SK-N-SH (cell line): ENCODE measurements at regions not wholly inside any gene's neighbourhood (a gene's known extent, or its start where the extent isn't known, plus 50 kb on each side); places are given as distances from the start of the nearest gene placed in this dataset.

Experiments
- CTCF ChIA-PET: fragments of 300-600, 350-600 bp; formaldehyde crosslinking; extraction: SDS; loops from one replicate; lab custom pipeline; 2021; lab: Yijun Ruan, JAX
- POLR2A ChIA-PET: fragments of 350-600 bp; sonication (Branson Sonifier 250); formaldehyde crosslinking; extraction: SDS; loops from one replicate; lab custom pipeline; 2020; ENCODE audit warnings: antibody characterized with exemption, inconsistent platforms; lab: Yijun Ruan, JAX
- DNase-seq: peaks from one replicate; pipeline ENCODE4 v3.0.0; 2012
- H2AFZ ChIP-seq: fragments of 200-600 bp; sonication (generic); 2 replicates; pipeline ENCODE4 v1.8.1; 2016; ENCODE audit warnings: antibody characterized with exemption, mild to moderate bottlenecking, low read depth
- H3F3A ChIP-seq: fragments of 200-600 bp; sonication (generic); replicated peaks from 2 replicates; pipeline ENCODE3; 2016; ENCODE audit warnings: antibody characterized with exemption, mild to moderate bottlenecking; ENCODE audit not compliant: insufficient read depth
- H3K27ac ChIP-seq, 2 experiments: fragments of 200-500 bp in 1 of 2; fragments of 200-600 bp in 1 of 2; sonication (Bioruptor generic) in 1 of 2; sonication (generic), shearing (Covaris generic) in 1 of 2; 2 replicates each; pipeline versions ENCODE4 v1.5.1 to v1.6.1; 2014 to 2016; ENCODE audit warnings: low read depth in 2 of 2, inconsistent platforms in 1 of 2, low read length in 1 of 2, mild to moderate bottlenecking in 1 of 2, mixed read lengths in 1 of 2
- H3K27me3 ChIP-seq: fragments of 200-600 bp; sonication (generic), shearing (Covaris generic); 2 replicates; pipeline ENCODE4 v1.6.1; 2016; ENCODE audit warnings: mixed run types; ENCODE audit not compliant: insufficient read depth
- H3K36me3 ChIP-seq, 2 experiments: fragments of 200-500 bp in 1 of 2; fragments of 200-600 bp in 1 of 2; sonication (Bioruptor generic) in 1 of 2; sonication (generic) in 1 of 2; replicated peaks in 1 of 2; 2 replicates each; pipeline versions ENCODE3 to v1.5.1; 2014 to 2016; ENCODE audit warnings: low read length in 1 of 2, mild to moderate bottlenecking in 1 of 2; ENCODE audit not compliant: insufficient read depth in 2 of 2, control insufficient read depth in 1 of 2
- H3K4me1 ChIP-seq, 2 experiments: fragments of 200-500 bp in 1 of 2; fragments of 200-600 bp in 1 of 2; sonication (Bioruptor generic) in 1 of 2; sonication (generic), shearing (Covaris generic) in 1 of 2; 2 replicates each; pipeline versions ENCODE4 v1.5.1 to v1.6.1; 2014 to 2016; ENCODE audit warnings: low read depth in 1 of 2, low read length in 1 of 2, mixed run types in 1 of 2; ENCODE audit not compliant: insufficient read depth in 2 of 2, control insufficient read depth in 1 of 2
- H3K4me2 ChIP-seq: fragments of 200-600 bp; sonication (generic), shearing (Covaris generic); 2 replicates; pipeline ENCODE4 v1.6.1; 2017; ENCODE audit warnings: mixed run types
- H3K4me3 ChIP-seq, 2 experiments: fragments of 200-500 bp in 1 of 2; fragments of 200-600 bp in 1 of 2; sonication (Bioruptor generic) in 1 of 2; sonication (generic), shearing (Covaris generic) in 1 of 2; 2 replicates each; pipeline versions ENCODE4 v1.5.1 to v1.8.1; 2014 to 2016; ENCODE audit warnings: low read depth in 2 of 2, inconsistent platforms in 1 of 2, low read length in 1 of 2, mild to moderate bottlenecking in 1 of 2, mixed read lengths in 1 of 2, moderate library complexity in 1 of 2
- H3K79me2 ChIP-seq: fragments of 200-600 bp; sonication (generic); 2 replicates; pipeline ENCODE4 v1.8.1; 2017; ENCODE audit warnings: mild to moderate bottlenecking; ENCODE audit not compliant: insufficient read depth
- H3K9ac ChIP-seq: fragments of 200-600 bp; sonication (generic); 2 replicates; pipeline ENCODE4 v1.6.1; 2017; ENCODE audit warnings: mixed run types
- H3K9me2 ChIP-seq: fragments of 200-600 bp; sonication (generic); 2 replicates; pipeline ENCODE4 v1.6.1; 2017; ENCODE audit warnings: mixed run types
- H3K9me3 ChIP-seq: fragments of 200-600 bp; sonication (generic); 2 replicates; pipeline ENCODE4 v1.6.1; 2017; ENCODE audit warnings: mixed run types, mild to moderate bottlenecking, moderate library complexity
- H4K20me1 ChIP-seq: fragments of 200-600 bp; sonication (generic); 2 replicates; pipeline ENCODE4 v1.6.1; 2017; ENCODE audit warnings: mild to moderate bottlenecking, mixed run types; ENCODE audit not compliant: insufficient read depth
- CHD2 ChIP-seq: fragments of 150-350 bp; IDR thresholded peaks from 2 replicates; pipeline ENCODE4 v1.6.1; 2018; ENCODE audit warnings: low read length; ENCODE audit not compliant: partially characterized antibody
- CTCF ChIP-seq: fragments of 200-600 bp; sonication (generic); IDR thresholded peaks from 2 replicates; pipeline ENCODE4 v1.6.1; 2017; ENCODE audit warnings: antibody characterized with exemption, mild to moderate bottlenecking, moderate library complexity
- ELF1 ChIP-seq: IDR thresholded peaks from 2 replicates; pipeline ENCODE4 v1.4.0; 2012
- EP300 ChIP-seq, 2 experiments: IDR thresholded peaks; 2 replicates each; pipeline versions ENCODE4 v1.4.0 to v1.6.1; 2012; ENCODE audit warnings: borderline replicate concordance in 1 of 2, low read depth in 1 of 2, low read length in 1 of 2
- EZH2phosphoT487 ChIP-seq: fragments of 200-600 bp; sonication (generic); IDR thresholded peaks from 2 replicates; pipeline ENCODE4 v1.6.1; 2017; ENCODE audit warnings: low read depth, mixed run types, mild to moderate bottlenecking, antibody characterized with exemption, moderate library complexity, borderline replicate concordance
- FOSL2 ChIP-seq: IDR thresholded peaks from 2 replicates; pipeline ENCODE4 v1.4.0; 2012; ENCODE audit warnings: low read depth, mild to moderate bottlenecking, moderate library complexity, borderline replicate concordance
- GABPA ChIP-seq: IDR thresholded peaks from 2 replicates; pipeline ENCODE4 v1.4.0; 2012; ENCODE audit warnings: low read depth, mild to moderate bottlenecking
- GATA2 ChIP-seq: sonication (generic); formaldehyde crosslinking; IDR thresholded peaks from 2 replicates; pipeline ENCODE4 v1.5.0; 2020; ENCODE audit warnings: mild to moderate bottlenecking, missing genetic modification reagents
- IRF3 ChIP-seq: fragments of 150-350 bp; IDR thresholded peaks from 2 replicates; pipeline ENCODE4 v1.6.1; 2016; ENCODE audit warnings: mild to moderate bottlenecking, low read depth, low read length
- JUND ChIP-seq: IDR thresholded peaks from 2 replicates; pipeline ENCODE4 v1.4.0; 2012
- MAX ChIP-seq: IDR thresholded peaks from 2 replicates; pipeline ENCODE4 v1.4.0; 2012; ENCODE audit warnings: low read depth
- MEF2A ChIP-seq: IDR thresholded peaks from 2 replicates; pipeline ENCODE4 v1.4.0; 2012; ENCODE audit warnings: low read depth, borderline replicate concordance
- MXI1 ChIP-seq: IDR thresholded peaks from 2 replicates; pipeline ENCODE4 v1.6.1; 2012; ENCODE audit warnings: mild to moderate bottlenecking, low read depth, low read length, improper control_type of control experiment
- NFIC ChIP-seq: IDR thresholded peaks from 2 replicates; pipeline ENCODE4 v1.4.0; 2012; ENCODE audit warnings: borderline replicate concordance
- NRF1 ChIP-seq: IDR thresholded peaks from 2 replicates; pipeline ENCODE4 v1.6.1; 2012; ENCODE audit warnings: low read depth, mild to moderate bottlenecking, low read length
- PBX3 ChIP-seq: IDR thresholded peaks from 2 replicates; pipeline ENCODE4; 2012
- POLR2AphosphoS5 ChIP-seq: IDR thresholded peaks from 2 replicates; pipeline ENCODE4 v1.6.1; 2012; ENCODE audit warnings: low read depth, low read length
- RAD21 ChIP-seq: IDR thresholded peaks from 2 replicates; pipeline ENCODE4 v1.6.1; 2012; ENCODE audit warnings: mild to moderate bottlenecking, low read length
- RCOR1 ChIP-seq: fragments of 150-350 bp; IDR thresholded peaks from 2 replicates; pipeline ENCODE4 v1.6.1; 2017; ENCODE audit warnings: antibody characterized with exemption, low read length
- RFX5 ChIP-seq: IDR thresholded peaks from 2 replicates; pipeline ENCODE4 v1.6.1; 2012; ENCODE audit warnings: mild to moderate bottlenecking, improper control_type of control experiment, low read length
- RXRA ChIP-seq: IDR thresholded peaks from 2 replicates; pipeline ENCODE4 v1.4.0; 2012; ENCODE audit warnings: low read depth, mild to moderate bottlenecking, borderline replicate concordance
- SIN3A ChIP-seq: IDR thresholded peaks from 2 replicates; pipeline ENCODE4 v1.6.1; 2012; ENCODE audit warnings: low read depth, mild to moderate bottlenecking, low read length, moderate library complexity, borderline replicate concordance
- TAF1 ChIP-seq: IDR thresholded peaks from 2 replicates; pipeline ENCODE4 v1.6.1; 2012; ENCODE audit warnings: low read depth, mild to moderate bottlenecking, low read length, moderate library complexity, borderline replicate concordance
- TCF12 ChIP-seq: IDR thresholded peaks from 2 replicates; pipeline ENCODE4 v1.4.0; 2012
- TEAD4 ChIP-seq: IDR thresholded peaks from 2 replicates; pipeline ENCODE4 v1.4.0; 2012; ENCODE audit warnings: mild to moderate bottlenecking, borderline replicate concordance; ENCODE audit not compliant: insufficient read depth
- YY1 ChIP-seq: IDR thresholded peaks from 2 replicates; pipeline ENCODE4 v1.4.0; 2012; ENCODE audit warnings: low read depth, mild to moderate bottlenecking
- ZBTB33 ChIP-seq: IDR thresholded peaks from 2 replicates; pipeline ENCODE4 v1.4.0; 2012; ENCODE audit warnings: low read depth, borderline replicate concordance
- WGBS: methylation state at CpG from one replicate; pipeline ENCODE4 v1.1.6; 2017; ENCODE audit warnings: low lambda C conversion rate; 5-methylcytosine and 5-hydroxymethylcytosine counted together

GRCh38 chr1:58908561-58909560, 125.0 kb upstream of the JUN start:
- Histone ChIP-seq H4K20me1 (no peaks in the 10 kb centered on the region), H2AFZ (peak overlapping the region; percentile 36; the same call in 1 of the 2 replicates), H3K79me2 (no peaks in the 10 kb centered on the region), H3K4me1 (peaks cover 3 to 32% of the 10 kb centered on the region in 2 experiments; a peak in 3 of 4 replicates), H3K4me3 (no peak overlapping the region), H3K36me3 (no peaks in the 10 kb centered on the region), H3K9me2 (no peaks in the 10 kb centered on the region), H3K9me3 (no peaks in the 10 kb centered on the region), H3K27me3 (no peaks in the 10 kb centered on the region), H3K27ac (peak overlapping the region in 1 of 2 experiments; percentile 73; a peak in 3 of 4 replicates), H3K4me2 (0 out of 2 replicates have a peak overlapping the region, but pooled peaks have one; percentile 3), H3F3A (peaks cover 25% of the 10 kb centered on the region), H3K9ac (no peak overlapping the region; the same call in 1 of the 2 replicates)
- POLR2A ChIA-PET = no interaction called here
- no peak for DNase-seq
- CTCF ChIA-PET = interaction anchor here (0.6 kb wide), 1 partner anchor 43 kb away, joined by 3 read pairs; no protein-coding TSS in a partner anchor
- 52% methylated on average over 3 of the region's 3 CpGs for WGBS
- no peak for TF ChIP-seq POLR2AphosphoS5
- TF ChIP-seq MAX = peak; percentile 13; the same call in 1 of the 2 replicates
- peak; percentile 66 for TF ChIP-seq ELF1
- no peak for TF ChIP-seq CTCF
- peak; percentile 94 for TF ChIP-seq NFIC
- no peak for TF ChIP-seq TAF1
- TF ChIP-seq SIN3A = no peak
- peak; percentile 32; the same call in 1 of the 2 replicates for TF ChIP-seq YY1
- no peak for TF ChIP-seq GABPA
- peak; percentile 53; the same call in 1 of the 2 replicates for TF ChIP-seq ZBTB33
- TF ChIP-seq EZH2phosphoT487 = no peak
- peak in 1 of 2 experiments; percentile 92; a peak in 2 of 4 replicates for TF ChIP-seq EP300 (IDR thresholded peaks at IDR 0.05; ENCODE audit: borderline replicate concordance in 1 of 2, low read depth in 1 of 2, low read length in 1 of 2)
- TF ChIP-seq MXI1 = no peak
- TF ChIP-seq IRF3 = no peak
- TF ChIP-seq RXRA = peak; percentile 46; the same call in 1 of the 2 replicates
- no peak for TF ChIP-seq RFX5
- TF ChIP-seq TEAD4 = peak; percentile 78; the same call in 1 of the 2 replicates
- no peak for TF ChIP-seq NRF1
- no peak for TF ChIP-seq GATA2 (CRISPR knock-in tag)
- TF ChIP-seq PBX3 = peak; percentile 83
- TF ChIP-seq RCOR1 = no peak
- peak; percentile 92 for TF ChIP-seq TCF12
- TF ChIP-seq JUND = peak; percentile 84
- TF ChIP-seq FOSL2 = peak; percentile 87
- TF ChIP-seq RAD21 = no peak
- no peak for TF ChIP-seq CHD2
- 0 out of 2 replicates have a peak, but pooled peaks have one; percentile 23 for TF ChIP-seq MEF2A
